Amygdala (tissue), 56 donors: ENCODE measurements at regions not wholly inside any gene's neighbourhood (a gene's known extent, or its start where the extent isn't known, plus 50 kb on each side); places are given as distances from the start of the nearest gene placed in this dataset.
"Not testable (repeated sequence)": the region's sequence is repeated elsewhere in the genome, so short reads cannot be mapped to it uniquely, and the experiment has no call there.

Experiments
- DNase-seq, 56 donors: peaks; one replicate each; lab custom pipeline; 2025; lab: John Stamatoyannopoulos, UW

- not testable (repeated sequence) for DNase-seq
Observed at GRCh38 chr1:120544434-120544833, 129.6 kb downstream of the NBPF8 start.

- not testable (repeated sequence) for DNase-seq
Observed at GRCh38 chr1:120550335-120550734, 135.5 kb downstream of the NBPF8 start.

- DNase-seq = not testable (repeated sequence)
Observed at GRCh38 chr1:120552190-120552589, 137.4 kb downstream of the NBPF8 start.

GRCh38 chr1:120557605-120558302 lies 142.9 kb downstream of the NBPF8 start:
- DNase-seq = peak in 4 of 56 donors; percentile 1 to 5 (median 2)

GRCh38 chr1:120558303-120559060 lies 143.6 kb downstream of the NBPF8 start:
- DNase-seq = peak in 30 of 56 donors; percentile 1 to 81 (median 48)

- not testable (repeated sequence) for DNase-seq
Observed at GRCh38 chr1:120561767-120562166, 146.9 kb downstream of the NBPF8 start.

GRCh38 chr1:120565396-120565795 lies 150.6 kb downstream of the NBPF8 start:
- not testable (repeated sequence) for DNase-seq

- DNase-seq = not testable (repeated sequence)
Observed at GRCh38 chr1:120567620-120568019, 152.8 kb downstream of the NBPF8 start.

- DNase-seq = not testable (repeated sequence)
Observed at GRCh38 chr1:120575201-120575600, 148.5 kb upstream of the NBPF26 start.

- DNase-seq = not testable (repeated sequence)
Observed at GRCh38 chr1:120582135-120582534, 141.6 kb upstream of the NBPF26 start.

- DNase-seq = not testable (repeated sequence)
Observed at GRCh38 chr1:120586053-120586452, 137.7 kb upstream of the NBPF26 start.

GRCh38 chr1:120588811-120589210 lies 134.9 kb upstream of the NBPF26 start:
- DNase-seq = not testable (repeated sequence)

- not testable (repeated sequence) for DNase-seq
Observed at GRCh38 chr1:120591774-120592173, 132.0 kb upstream of the NBPF26 start.

GRCh38 chr1:120592943-120593342 lies 130.8 kb upstream of the NBPF26 start:
- not testable (repeated sequence) for DNase-seq

- DNase-seq = not testable (repeated sequence)
Observed at GRCh38 chr1:120593648-120594047, 130.1 kb upstream of the NBPF26 start.

GRCh38 chr1:120598331-120598951 lies 125.3 kb upstream of the NBPF26 start:
- not testable (repeated sequence) for DNase-seq

- DNase-seq = not testable (repeated sequence)
Observed at GRCh38 chr1:120599511-120599910, 124.2 kb upstream of the NBPF26 start.

- not testable (repeated sequence) for DNase-seq
Observed at GRCh38 chr1:120600442-120601041, 123.2 kb upstream of the NBPF26 start.

- not testable (repeated sequence) for DNase-seq
Observed at GRCh38 chr1:120607882-120608281, 115.9 kb upstream of the NBPF26 start.

- not testable (repeated sequence) for DNase-seq
Observed at GRCh38 chr1:120608314-120609014, 115.3 kb upstream of the NBPF26 start.
